ENCODE measurements at regions not wholly inside any gene's neighbourhood (a gene's known extent, or its start where the extent isn't known, plus 50 kb on each side); places are given as distances from the start of the nearest gene placed in this dataset.
A peak's percentile ranks its signal among the peaks of the same experiment; 100 is the strongest.

GRCh38 chr15:93420477-93420876 lies 331.5 kb upstream of the RGMA start:
- Histone ChIP-seq H3K9me3 (ENCODE audit: control insufficient read depth, low read depth, low read length) (no peaks in the 10 kb centered on the region), H3K27me3 (ENCODE audit: control insufficient read depth, insufficient read depth, low read length) (no peaks in the 10 kb centered on the region), H3K4me1 (ENCODE audit: control insufficient read depth, insufficient read depth, low read length) (no peaks in the 10 kb centered on the region), H3K36me3 (ENCODE audit: control insufficient read depth, insufficient read depth, low read length) (no peaks in the 10 kb centered on the region), H3K4me3 (ENCODE audit: low read length) (no peak overlapping the region), H3K27ac (ENCODE audit: low read length) (no peak overlapping the region)
- no peak for DNase-seq
- WGBS (ENCODE audit: insufficient coverage, low lambda C conversion rate) = 100% methylated on average over 1 of the region's 7 CpGs

GRCh38 chr15:93420050-93420452 lies 331.0 kb upstream of the RGMA start:
- WGBS (ENCODE audit: insufficient coverage, low lambda C conversion rate) = no CpG with 5 or more reads among the region's 1 CpG

GRCh38 chr15:93418566-93418965 lies 329.6 kb upstream of the RGMA start:
- no peaks in the 10 kb centered on the region for H3K27me3 ChIP-seq (ENCODE audit: control insufficient read depth, insufficient read depth, low read length)
- no peaks in the 10 kb centered on the region for H3K4me1 ChIP-seq (ENCODE audit: control insufficient read depth, insufficient read depth, low read length)

More at GRCh38 chr15:93420050-93420452, 331.0 kb upstream of the RGMA start:
- Histone ChIP-seq H3K9me3 (ENCODE audit: control insufficient read depth, low read depth, low read length) (no peaks in the 10 kb centered on the region), H3K4me1 (ENCODE audit: control insufficient read depth, insufficient read depth, low read length) (no peaks in the 10 kb centered on the region), H3K27me3 (ENCODE audit: control insufficient read depth, insufficient read depth, low read length) (no peaks in the 10 kb centered on the region), H3K27ac (ENCODE audit: low read length) (no peak overlapping the region), H3K36me3 (ENCODE audit: control insufficient read depth, insufficient read depth, low read length) (no peaks in the 10 kb centered on the region), H3K4me3 (ENCODE audit: low read length) (no peak overlapping the region)
- DNase-seq = no peak

DNA sequence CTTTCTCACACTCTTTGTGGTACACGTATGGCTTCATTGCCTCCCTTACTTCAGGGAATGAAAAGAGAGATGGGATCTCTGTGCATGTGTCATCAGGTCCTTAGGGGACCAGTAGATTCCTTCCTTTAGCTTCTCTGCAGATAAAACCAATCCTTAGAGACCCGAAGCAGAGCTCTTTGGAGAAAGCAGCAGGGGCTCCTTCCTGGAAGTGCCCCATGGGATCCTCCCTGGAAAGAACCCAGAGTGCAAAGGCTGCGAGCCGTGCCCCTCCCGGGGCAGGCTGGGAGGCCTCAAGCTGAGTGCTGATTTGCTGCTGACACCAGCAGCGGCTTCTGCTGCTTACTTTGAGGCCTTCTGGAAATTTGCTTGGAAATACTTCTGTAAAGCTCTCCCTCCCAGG lies 328.6 kb upstream of the RGMA start:
- no CpG with 5 or more reads among the region's 6 CpGs for WGBS (ENCODE audit: insufficient coverage, low lambda C conversion rate)
- no peaks in the 10 kb centered on the region for H3K4me1 ChIP-seq (ENCODE audit: control insufficient read depth, insufficient read depth, low read length)
- no peak overlapping the region for H3K27ac ChIP-seq (ENCODE audit: low read length)
- no peak overlapping the region for H3K4me3 ChIP-seq (ENCODE audit: low read length)
- DNase-seq = peak; percentile 4 to 30
- H3K9me3 ChIP-seq (ENCODE audit: control insufficient read depth, low read depth, low read length) = no peaks in the 10 kb centered on the region
- H3K27me3 ChIP-seq (ENCODE audit: control insufficient read depth, insufficient read depth, low read length) = no peaks in the 10 kb centered on the region
- H3K36me3 ChIP-seq (ENCODE audit: control insufficient read depth, insufficient read depth, low read length) = no peaks in the 10 kb centered on the region

More at GRCh38 chr15:93418566-93418965, 329.6 kb upstream of the RGMA start:
- DNase-seq = no peak
- Histone ChIP-seq H3K36me3 (ENCODE audit: control insufficient read depth, insufficient read depth, low read length) (no peaks in the 10 kb centered on the region), H3K9me3 (ENCODE audit: control insufficient read depth, low read depth, low read length) (no peaks in the 10 kb centered on the region), H3K27ac (ENCODE audit: low read length) (no peak overlapping the region), H3K4me3 (ENCODE audit: low read length) (no peak overlapping the region)
- 80% methylated on average over 1 of the region's 6 CpGs for WGBS (ENCODE audit: insufficient coverage, low lambda C conversion rate)

- Histone ChIP-seq H3K27me3 (ENCODE audit: control insufficient read depth, insufficient read depth, low read length) (no peaks in the 10 kb centered on the region), H3K4me3 (ENCODE audit: low read length) (no peak overlapping the region), H3K36me3 (ENCODE audit: control insufficient read depth, insufficient read depth, low read length) (no peaks in the 10 kb centered on the region), H3K4me1 (ENCODE audit: control insufficient read depth, insufficient read depth, low read length) (no peaks in the 10 kb centered on the region), H3K27ac (ENCODE audit: low read length) (no peak overlapping the region), H3K9me3 (ENCODE audit: control insufficient read depth, low read depth, low read length) (no peaks in the 10 kb centered on the region)
- WGBS (ENCODE audit: insufficient coverage, low lambda C conversion rate) = 100% methylated on average over 1 of the region's 6 CpGs
- DNase-seq = no peak
Measured at GRCh38 chr15:93417156-93417555, 328.1 kb upstream of the RGMA start.

GRCh38 chr15:93415576-93415975 lies 326.6 kb upstream of the RGMA start:
- Histone ChIP-seq H3K9me3 (ENCODE audit: control insufficient read depth, low read depth, low read length) (no peaks in the 10 kb centered on the region), H3K27ac (ENCODE audit: low read length) (no peak overlapping the region), H3K36me3 (ENCODE audit: control insufficient read depth, insufficient read depth, low read length) (no peaks in the 10 kb centered on the region), H3K27me3 (ENCODE audit: control insufficient read depth, insufficient read depth, low read length) (no peaks in the 10 kb centered on the region), H3K4me1 (ENCODE audit: control insufficient read depth, insufficient read depth, low read length) (no peaks in the 10 kb centered on the region), H3K4me3 (ENCODE audit: low read length) (no peak overlapping the region)
- no CpG with 5 or more reads among the region's 3 CpGs for WGBS (ENCODE audit: insufficient coverage, low lambda C conversion rate)
- DNase-seq = no peak

GRCh38 chr15:93414576-93415231 lies 325.7 kb upstream of the RGMA start:
- no peak overlapping the region for H3K4me3 ChIP-seq (ENCODE audit: low read length)
- H3K4me1 ChIP-seq (ENCODE audit: control insufficient read depth, insufficient read depth, low read length) = no peaks in the 10 kb centered on the region
- no CpG with 5 or more reads among the region's 11 CpGs for WGBS (ENCODE audit: insufficient coverage, low lambda C conversion rate)
- no peak overlapping the region for H3K27ac ChIP-seq (ENCODE audit: low read length)
- no peak for DNase-seq
- no peaks in the 10 kb centered on the region for H3K9me3 ChIP-seq (ENCODE audit: control insufficient read depth, low read depth, low read length)
- no peaks in the 10 kb centered on the region for H3K27me3 ChIP-seq (ENCODE audit: control insufficient read depth, insufficient read depth, low read length)
- no peaks in the 10 kb centered on the region for H3K36me3 ChIP-seq (ENCODE audit: control insufficient read depth, insufficient read depth, low read length)

DNA sequence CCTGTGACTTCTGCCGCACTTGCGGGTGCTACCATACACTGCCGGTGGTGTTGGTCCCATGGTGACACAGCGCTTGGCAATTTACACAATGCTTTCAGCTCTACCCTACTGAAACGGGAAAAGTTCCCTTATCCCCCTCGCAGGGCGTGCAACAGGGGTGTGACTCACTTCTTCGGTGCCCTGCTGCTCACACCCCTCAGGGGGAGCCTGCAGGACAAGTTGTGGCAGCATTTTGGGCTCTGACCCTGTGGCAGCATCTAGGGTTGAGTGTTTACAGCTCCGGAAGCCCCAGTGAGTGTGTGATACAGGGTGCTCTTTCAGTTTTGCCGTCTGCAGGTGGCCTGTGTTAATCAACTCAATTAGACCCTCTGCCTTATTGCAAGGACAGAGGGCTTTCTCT lies 324.7 kb upstream of the RGMA start:
- no CpG with 5 or more reads among the region's 10 CpGs for WGBS (ENCODE audit: insufficient coverage, low lambda C conversion rate)
- Histone ChIP-seq H3K9me3 (ENCODE audit: control insufficient read depth, low read depth, low read length) (no peaks in the 10 kb centered on the region), H3K36me3 (ENCODE audit: control insufficient read depth, insufficient read depth, low read length) (no peaks in the 10 kb centered on the region), H3K4me3 (ENCODE audit: low read length) (no peak overlapping the region), H3K27me3 (ENCODE audit: control insufficient read depth, insufficient read depth, low read length) (no peaks in the 10 kb centered on the region), H3K4me1 (ENCODE audit: control insufficient read depth, insufficient read depth, low read length) (no peaks in the 10 kb centered on the region), H3K27ac (ENCODE audit: low read length) (no peak overlapping the region)
- no peak for DNase-seq

- no peak overlapping the region for H3K4me3 ChIP-seq (ENCODE audit: low read length)
- no peaks in the 10 kb centered on the region for H3K36me3 ChIP-seq (ENCODE audit: control insufficient read depth, insufficient read depth, low read length)
- WGBS (ENCODE audit: insufficient coverage, low lambda C conversion rate) = 100% methylated on average over 1 of the region's 3 CpGs
- H3K9me3 ChIP-seq (ENCODE audit: control insufficient read depth, low read depth, low read length) = no peaks in the 10 kb centered on the region
- H3K27ac ChIP-seq (ENCODE audit: low read length) = no peak overlapping the region
- H3K27me3 ChIP-seq (ENCODE audit: control insufficient read depth, insufficient read depth, low read length) = no peaks in the 10 kb centered on the region
- no peak for DNase-seq
- no peaks in the 10 kb centered on the region for H3K4me1 ChIP-seq (ENCODE audit: control insufficient read depth, insufficient read depth, low read length)
Measured at GRCh38 chr15:93399121-93399520, 310.1 kb upstream of the RGMA start.

DNA sequence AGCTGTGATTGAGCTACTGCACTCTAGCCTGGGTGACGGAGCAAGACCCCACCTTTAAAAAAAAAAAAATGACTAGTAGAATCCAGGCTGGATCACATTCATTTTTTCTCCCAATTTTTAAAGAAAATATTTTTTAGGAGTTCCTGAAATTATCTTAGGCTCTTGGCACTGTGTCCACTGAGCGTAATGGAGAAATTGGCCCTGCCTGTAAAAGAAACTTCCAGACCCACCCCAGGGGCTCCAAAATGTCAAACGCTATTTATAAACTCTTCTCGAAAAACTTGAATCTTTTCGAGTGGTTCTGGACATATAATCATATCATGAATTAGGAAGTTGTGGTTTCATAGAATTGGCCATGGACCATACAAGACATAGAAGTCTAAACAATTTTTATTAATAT lies 300.2 kb upstream of the RGMA start:
- WGBS (ENCODE audit: insufficient coverage, low lambda C conversion rate) = 100% methylated on average over 1 of the region's 5 CpGs
- Histone ChIP-seq H3K27me3 (ENCODE audit: control insufficient read depth, insufficient read depth, low read length) (no peaks in the 10 kb centered on the region), H3K4me1 (ENCODE audit: control insufficient read depth, insufficient read depth, low read length) (no peaks in the 10 kb centered on the region), H3K9me3 (ENCODE audit: control insufficient read depth, low read depth, low read length) (no peaks in the 10 kb centered on the region), H3K36me3 (ENCODE audit: control insufficient read depth, insufficient read depth, low read length) (no peaks in the 10 kb centered on the region), H3K4me3 (ENCODE audit: low read length) (no peak overlapping the region), H3K27ac (ENCODE audit: low read length) (no peak overlapping the region)
- DNase-seq = no peak

DNA sequence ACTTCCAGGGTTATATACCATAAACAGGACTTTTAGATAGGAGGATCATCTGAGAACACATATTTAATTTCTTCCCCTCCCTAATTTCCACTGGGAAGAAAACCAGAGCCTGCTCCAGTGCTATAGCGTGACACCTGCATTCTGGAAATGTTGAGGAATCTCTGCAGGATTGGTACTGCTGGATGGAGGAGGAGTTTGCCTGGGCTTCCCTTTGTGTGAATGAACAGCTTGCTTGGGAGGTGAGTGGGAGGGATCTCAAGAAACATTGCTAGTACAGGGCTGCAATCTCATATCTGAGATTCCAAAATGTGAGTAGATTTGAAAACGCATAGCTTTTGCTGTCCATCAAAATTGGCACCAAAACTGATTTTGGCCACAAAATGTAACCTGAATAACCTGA lies 295.9 kb upstream of the RGMA start:
- no peak overlapping the region for H3K27ac ChIP-seq (ENCODE audit: low read length)
- no peak overlapping the region for H3K4me3 ChIP-seq (ENCODE audit: low read length)
- H3K36me3 ChIP-seq (ENCODE audit: control insufficient read depth, insufficient read depth, low read length) = no peaks in the 10 kb centered on the region
- H3K27me3 ChIP-seq (ENCODE audit: control insufficient read depth, insufficient read depth, low read length) = no peaks in the 10 kb centered on the region
- WGBS (ENCODE audit: insufficient coverage, low lambda C conversion rate) = no CpG with 5 or more reads among the region's 2 CpGs
- DNase-seq = no peak
- H3K4me1 ChIP-seq (ENCODE audit: control insufficient read depth, insufficient read depth, low read length) = no peaks in the 10 kb centered on the region
- H3K9me3 ChIP-seq (ENCODE audit: control insufficient read depth, low read depth, low read length) = no peaks in the 10 kb centered on the region
